ENCODE measurements at regions not wholly inside any gene's neighbourhood (a gene's known extent, or its start where the extent isn't known, plus 50 kb on each side); places are given as distances from the start of the nearest gene placed in this dataset.

DNA sequence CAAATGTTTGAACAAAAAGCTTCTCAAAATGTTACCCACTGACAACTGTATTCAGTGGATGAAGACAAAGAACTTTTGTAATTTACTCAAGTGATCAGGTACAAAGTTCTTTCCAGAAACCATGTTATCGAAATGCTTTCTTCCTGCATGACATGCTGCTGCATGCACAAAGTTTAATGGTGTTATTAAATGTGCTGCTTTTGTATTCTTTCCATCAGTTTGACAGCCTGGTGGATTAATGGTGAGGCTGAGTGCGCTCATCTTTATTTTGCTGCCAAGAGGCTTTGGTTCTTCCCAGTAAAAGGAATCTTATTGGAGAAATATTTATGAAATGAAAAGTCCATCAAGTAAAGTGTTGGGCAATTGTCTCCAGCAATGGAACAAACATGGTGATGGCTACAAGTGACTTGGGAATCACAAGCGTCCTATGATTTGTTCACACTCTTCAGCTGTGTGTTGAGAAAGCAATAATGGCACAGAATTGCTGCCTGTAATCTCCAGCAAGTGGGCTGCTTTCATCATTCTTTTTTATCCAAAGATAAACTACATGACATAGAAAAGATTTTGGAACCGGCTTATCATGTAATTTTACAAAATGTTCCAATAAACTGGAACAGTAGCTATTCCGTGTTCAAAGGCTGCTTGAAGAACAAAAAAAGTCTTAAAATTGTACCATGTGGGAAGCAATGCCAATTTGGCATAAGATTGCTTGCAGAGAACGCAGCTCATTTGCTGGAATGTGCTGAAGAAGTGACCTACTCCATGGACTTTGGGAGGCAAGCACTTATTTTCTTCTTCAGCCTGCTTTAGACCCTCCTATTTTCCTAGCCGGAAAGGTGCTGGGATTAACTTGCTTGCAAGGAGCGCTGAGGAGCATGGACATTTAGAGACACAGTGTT, 153.1 kb downstream of the HSD17B3 start:
- TF ChIP-seq, protein P1, sequence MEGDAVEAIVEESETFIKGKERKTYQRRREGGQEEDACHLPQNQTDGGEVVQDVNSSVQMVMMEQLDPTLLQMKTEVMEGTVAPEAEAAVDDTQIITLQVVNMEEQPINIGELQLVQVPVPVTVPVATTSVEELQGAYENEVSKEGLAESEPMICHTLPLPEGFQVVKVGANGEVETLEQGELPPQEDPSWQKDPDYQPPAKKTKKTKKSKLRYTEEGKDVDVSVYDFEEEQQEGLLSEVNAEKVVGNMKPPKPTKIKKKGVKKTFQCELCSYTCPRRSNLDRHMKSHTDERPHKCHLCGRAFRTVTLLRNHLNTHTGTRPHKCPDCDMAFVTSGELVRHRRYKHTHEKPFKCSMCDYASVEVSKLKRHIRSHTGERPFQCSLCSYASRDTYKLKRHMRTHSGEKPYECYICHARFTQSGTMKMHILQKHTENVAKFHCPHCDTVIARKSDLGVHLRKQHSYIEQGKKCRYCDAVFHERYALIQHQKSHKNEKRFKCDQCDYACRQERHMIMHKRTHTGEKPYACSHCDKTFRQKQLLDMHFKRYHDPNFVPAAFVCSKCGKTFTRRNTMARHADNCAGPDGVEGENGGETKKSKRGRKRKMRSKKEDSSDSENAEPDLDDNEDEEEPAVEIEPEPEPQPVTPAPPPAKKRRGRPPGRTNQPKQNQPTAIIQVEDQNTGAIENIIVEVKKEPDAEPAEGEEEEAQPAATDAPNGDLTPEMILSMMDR (IDR thresholded peaks at IDR 0.05 in 4 of 5, conservative IDR thresholded peaks at IDR 0.05 in 1 of 5) = no peak
- no peak for TF ChIP-seq POLR2A (IDR thresholded peaks at IDR 0.05)

All from gastrocnemius medialis (tissue), 4 donors.